NT2/D1 (cell line): ENCODE measurements at regions not wholly inside any gene's neighbourhood (a gene's known extent, or its start where the extent isn't known, plus 50 kb on each side); places are given as distances from the start of the nearest gene placed in this dataset.
"Not testable (repeated sequence)": the region's sequence is repeated elsewhere in the genome, so short reads cannot be mapped to it uniquely, and the experiment has no call there.

ENCODE experiments used
- DNase-seq: peaks from one replicate; pipeline ENCODE4 v3.0.0-alpha.2; 2011; ENCODE audit warnings: low read depth, low spot score
- H3K27me3 ChIP-seq: 2 replicates; pipeline ENCODE4 v1.6.0; 2011; ENCODE audit warnings: mild to moderate bottlenecking; ENCODE audit not compliant: insufficient read length, insufficient read depth
- H3K36me3 ChIP-seq: 2 replicates; pipeline ENCODE4 v1.6.1; 2011; ENCODE audit warnings: mild to moderate bottlenecking, low read length, mixed read lengths; ENCODE audit not compliant: insufficient read depth, insufficient read length
- H3K4me1 ChIP-seq: 2 replicates; pipeline ENCODE4 v1.5.1; 2011; ENCODE audit not compliant: insufficient read depth, insufficient read length
- H3K4me3 ChIP-seq: 2 replicates; pipeline ENCODE4 v1.5.1; 2011; ENCODE audit warnings: low read depth; ENCODE audit not compliant: insufficient read length
- H3K9ac ChIP-seq: 2 replicates; pipeline ENCODE4 v1.6.0; 2011; ENCODE audit warnings: low read depth; ENCODE audit not compliant: insufficient read length
- H3K9me3 ChIP-seq: 2 replicates; pipeline ENCODE4 v1.5.1; 2011; ENCODE audit warnings: mild to moderate bottlenecking, low read length; ENCODE audit not compliant: insufficient read depth
- SUZ12 ChIP-seq: IDR thresholded peaks from 2 replicates; pipeline ENCODE4 v1.6.1; 2011; ENCODE audit not compliant: insufficient read length, insufficient read depth; ENCODE audit errors: extremely low read depth
- YY1 ChIP-seq: IDR thresholded peaks from 2 replicates; pipeline ENCODE4 v1.6.1; 2011; ENCODE audit not compliant: insufficient read length, insufficient read depth
- ZNF274 ChIP-seq: IDR thresholded peaks from 2 replicates; pipeline ENCODE4 v1.6.1; 2011; ENCODE audit warnings: mild to moderate bottlenecking, low read depth, low read length

- H3K4me1 ChIP-seq = no peaks in the 10 kb centered on the region
- H3K4me3 ChIP-seq = no peak overlapping the region
- no peak for DNase-seq
- no peaks in the 10 kb centered on the region for H3K9me3 ChIP-seq
- no peak for TF ChIP-seq ZNF274
- TF ChIP-seq SUZ12 = no peak
- no peak for TF ChIP-seq YY1
- H3K9ac ChIP-seq = no peak overlapping the region
- H3K27me3 ChIP-seq = peaks cover 20% of the 10 kb centered on the region
- no peaks in the 10 kb centered on the region for H3K36me3 ChIP-seq
These were observed 113.8 kb upstream of the RBPJ start for GRCh38 chr4:26206999-26207398.

- DNase-seq = no peak
- no peak overlapping the region for H3K4me3 ChIP-seq
- TF ChIP-seq YY1 (no peak), ZNF274 (no peak), SUZ12 (no peak)
- H3K4me1 ChIP-seq = no peaks in the 10 kb centered on the region
- no peaks in the 10 kb centered on the region for H3K36me3 ChIP-seq
- H3K27me3 ChIP-seq = peaks cover 20% of the 10 kb centered on the region
- no peaks in the 10 kb centered on the region for H3K9me3 ChIP-seq
- H3K9ac ChIP-seq = no peak overlapping the region
These were observed 113.2 kb upstream of the RBPJ start for GRCh38 chr4:26207631-26208030.

GRCh38 chr4:26208237-26208994 lies 112.4 kb upstream of the RBPJ start:
- H3K27me3 ChIP-seq = peaks cover 20% of the 10 kb centered on the region
- TF ChIP-seq ZNF274 = no peak
- no peak for TF ChIP-seq SUZ12
- no peak for TF ChIP-seq YY1
- no peaks in the 10 kb centered on the region for H3K4me1 ChIP-seq
- no peak for DNase-seq
- no peak overlapping the region for H3K4me3 ChIP-seq
- H3K9me3 ChIP-seq = no peaks in the 10 kb centered on the region
- H3K36me3 ChIP-seq = no peaks in the 10 kb centered on the region
- no peak overlapping the region for H3K9ac ChIP-seq

- H3K9ac ChIP-seq, DNase-seq, H3K4me3 ChIP-seq, H3K36me3 ChIP-seq, H3K9me3 ChIP-seq, H3K4me1 ChIP-seq: not testable (repeated sequence)
- H3K27me3 ChIP-seq = peaks cover 20% of the 10 kb centered on the region
These were observed 111.4 kb upstream of the RBPJ start for GRCh38 chr4:26209378-26209777.

- H3K4me1 ChIP-seq = no peaks in the 10 kb centered on the region
- peaks cover 20% of the 10 kb centered on the region for H3K27me3 ChIP-seq
- no peak overlapping the region for H3K9ac ChIP-seq
- DNase-seq = no peak
- no peaks in the 10 kb centered on the region for H3K9me3 ChIP-seq
- H3K36me3 ChIP-seq = no peaks in the 10 kb centered on the region
- TF ChIP-seq YY1 (no peak), ZNF274 (no peak), SUZ12 (no peak)
- no peak overlapping the region for H3K4me3 ChIP-seq
These were observed 108.3 kb upstream of the RBPJ start for GRCh38 chr4:26212528-26212927.

GRCh38 chr4:26213317-26213716 lies 107.5 kb upstream of the RBPJ start:
- no peaks in the 10 kb centered on the region for H3K4me1 ChIP-seq
- no peaks in the 10 kb centered on the region for H3K36me3 ChIP-seq
- TF ChIP-seq YY1 (no peak), SUZ12 (no peak), ZNF274 (no peak)
- no peak overlapping the region for H3K4me3 ChIP-seq
- H3K9ac ChIP-seq = no peak overlapping the region
- DNase-seq = no peak
- H3K9me3 ChIP-seq = no peaks in the 10 kb centered on the region
- H3K27me3 ChIP-seq = peaks cover 20% of the 10 kb centered on the region

GRCh38 chr4:26214994-26215393 lies 105.8 kb upstream of the RBPJ start:
- DNase-seq = no peak
- Histone ChIP-seq H3K9me3 (no peaks in the 10 kb centered on the region), H3K36me3 (no peaks in the 10 kb centered on the region), H3K9ac (no peak overlapping the region), H3K4me3 (no peak overlapping the region), H3K4me1 (no peaks in the 10 kb centered on the region), H3K27me3 (peaks cover 5% of the 10 kb centered on the region)
- TF ChIP-seq ZNF274 = no peak
- TF ChIP-seq YY1 = no peak
- no peak for TF ChIP-seq SUZ12
